KOPT-K1 (cell line): ENCODE measurements at regions not wholly inside any gene's neighbourhood (a gene's known extent, or its start where the extent isn't known, plus 50 kb on each side); places are given as distances from the start of the nearest gene placed in this dataset.
"Not testable (repeated sequence)": the region's sequence is repeated elsewhere in the genome, so short reads cannot be mapped to it uniquely, and the experiment has no call there.

ENCODE experiments used
- H3K27ac ChIP-seq: fragments of 200-600 bp; sonication (generic); 2 replicates; pipeline ENCODE4 v1.5.1; 2016; ENCODE audit warnings: antibody characterized with exemption, mild to moderate bottlenecking, low read depth, low read length; ENCODE audit not compliant: poor library complexity, severe bottlenecking
- H3K36me3 ChIP-seq: fragments of 200-600 bp; sonication (generic); 2 replicates; pipeline ENCODE4 v1.5.1; 2017; ENCODE audit warnings: antibody characterized with exemption, mild to moderate bottlenecking, low read length, moderate library complexity; ENCODE audit not compliant: insufficient read depth
- H3K9me3 ChIP-seq: fragments of 200-600 bp; sonication (generic); 2 replicates; pipeline ENCODE4 v1.5.1; 2017; ENCODE audit warnings: antibody characterized with exemption, low read length, mild to moderate bottlenecking; ENCODE audit not compliant: insufficient read depth, poor library complexity, severe bottlenecking

- no peak overlapping the region for H3K27ac ChIP-seq
- no peaks in the 10 kb centered on the region for H3K9me3 ChIP-seq
Measured at GRCh38 chr1:209134001-209134400, 449.5 kb upstream of the CAMK1G start.

GRCh38 chr1:209143916-209144315 is 439.6 kb upstream of the CAMK1G start:
- no peaks in the 10 kb centered on the region for H3K36me3 ChIP-seq

More at GRCh38 chr1:209134001-209134400, 449.5 kb upstream of the CAMK1G start:
- no peaks in the 10 kb centered on the region for H3K36me3 ChIP-seq

GRCh38 chr1:209150114-209150513 is 433.4 kb upstream of the CAMK1G start:
- no peaks in the 10 kb centered on the region for H3K36me3 ChIP-seq
- H3K9me3 ChIP-seq = no peaks in the 10 kb centered on the region
- no peak overlapping the region for H3K27ac ChIP-seq

More at GRCh38 chr1:209143916-209144315, 439.6 kb upstream of the CAMK1G start:
- H3K27ac ChIP-seq = no peak overlapping the region
- no peaks in the 10 kb centered on the region for H3K9me3 ChIP-seq

- H3K9me3 ChIP-seq = no peaks in the 10 kb centered on the region
- H3K27ac ChIP-seq = no peak overlapping the region
- H3K36me3 ChIP-seq = no peaks in the 10 kb centered on the region
Measured at GRCh38 chr1:209153411-209153810, 430.1 kb upstream of the CAMK1G start.

GRCh38 chr1:209154912-209155311 is 428.6 kb upstream of the CAMK1G start:
- Histone ChIP-seq H3K27ac (no peak overlapping the region), H3K36me3 (no peaks in the 10 kb centered on the region), H3K9me3 (no peaks in the 10 kb centered on the region)

GRCh38 chr1:209155546-209155945 is 428.0 kb upstream of the CAMK1G start:
- H3K36me3 ChIP-seq = no peaks in the 10 kb centered on the region
- H3K9me3 ChIP-seq = no peaks in the 10 kb centered on the region
- no peak overlapping the region for H3K27ac ChIP-seq

GRCh38 chr1:209156991-209157390 is 426.5 kb upstream of the CAMK1G start:
- no peaks in the 10 kb centered on the region for H3K9me3 ChIP-seq
- no peak overlapping the region for H3K27ac ChIP-seq
- H3K36me3 ChIP-seq = no peaks in the 10 kb centered on the region

- Histone ChIP-seq H3K27ac (no peak overlapping the region), H3K36me3 (no peaks in the 10 kb centered on the region), H3K9me3 (no peaks in the 10 kb centered on the region)
Measured at GRCh38 chr1:209157546-209158249, 425.8 kb upstream of the CAMK1G start.

GRCh38 chr1:209158851-209159250 is 424.7 kb upstream of the CAMK1G start:
- no peaks in the 10 kb centered on the region for H3K9me3 ChIP-seq
- H3K36me3 ChIP-seq = no peaks in the 10 kb centered on the region
- no peak overlapping the region for H3K27ac ChIP-seq

- no peaks in the 10 kb centered on the region for H3K9me3 ChIP-seq
- H3K36me3 ChIP-seq = no peaks in the 10 kb centered on the region
- no peak overlapping the region for H3K27ac ChIP-seq
Measured at GRCh38 chr1:209160230-209160629, 423.3 kb upstream of the CAMK1G start.

GRCh38 chr1:209162651-209163050 is 420.9 kb upstream of the CAMK1G start:
- H3K9me3 ChIP-seq = no peaks in the 10 kb centered on the region
- H3K27ac ChIP-seq = no peak overlapping the region
- H3K36me3 ChIP-seq = no peaks in the 10 kb centered on the region

GRCh38 chr1:209168204-209168603 is 415.3 kb upstream of the CAMK1G start:
- Histone ChIP-seq H3K36me3 (no peaks in the 10 kb centered on the region), H3K27ac (no peak overlapping the region), H3K9me3 (no peaks in the 10 kb centered on the region)

- H3K27ac ChIP-seq = no peak overlapping the region
- H3K36me3 ChIP-seq = no peaks in the 10 kb centered on the region
- no peaks in the 10 kb centered on the region for H3K9me3 ChIP-seq
Measured at GRCh38 chr1:209171151-209171550, 412.4 kb upstream of the CAMK1G start.

GRCh38 chr1:209172286-209172685 is 411.2 kb upstream of the CAMK1G start:
- Histone ChIP-seq H3K9me3 (no peaks in the 10 kb centered on the region), H3K36me3 (no peaks in the 10 kb centered on the region), H3K27ac (no peak overlapping the region)

- not testable (repeated sequence) for H3K27ac ChIP-seq, H3K9me3 ChIP-seq, H3K36me3 ChIP-seq
Measured at GRCh38 chr1:209172792-209173542, 410.5 kb upstream of the CAMK1G start.

- not testable (repeated sequence) for H3K9me3 ChIP-seq, H3K27ac ChIP-seq, H3K36me3 ChIP-seq
Measured at GRCh38 chr1:209173796-209174195, 409.7 kb upstream of the CAMK1G start.
